CD4-positive, alpha-beta T cell (primary cell): ENCODE measurements at regions not wholly inside any gene's neighbourhood (a gene's known extent, or its start where the extent isn't known, plus 50 kb on each side); places are given as distances from the start of the nearest gene placed in this dataset.

Experiments
- ATAC-seq: fragments of 200-7000 bp; cut with Tn5 transposase; one replicate; pipeline ENCODE4 v1.10.0; 2022; ENCODE audit warnings: mild to moderate bottlenecking; ENCODE audit not compliant: poor library complexity
- CTCF ChIA-PET: fragments of 350-600 bp; sonication (Branson Sonifier 250); formaldehyde crosslinking; loops from one replicate; lab custom pipeline; 2021; ENCODE audit warnings: antibody characterized with exemption, inconsistent platforms; lab: Charles Lee
- POLR2A ChIA-PET: fragments of 350-600 bp; sonication (Branson Sonifier 250); formaldehyde crosslinking; loops from one replicate; lab custom pipeline; 2021; ENCODE audit warnings: antibody characterized with exemption, inconsistent platforms; lab: Charles Lee
- DNase-seq, 14 experiments: peaks; one replicate each; pipeline ENCODE4 v3.0.0-alpha.2; 2013 to 2020; ENCODE audit warnings: mixed read lengths in 2 of 14
- H3K27ac ChIP-seq, 2 donors: one replicate each; pipeline versions ENCODE4 v1.5.1 to v1.7.0; 2013; ENCODE audit warnings: low read length in 2 of 2, low read depth in 1 of 2, mild to moderate bottlenecking in 1 of 2
- H3K27me3 ChIP-seq, 2 experiments: 1 replicate in 1 of 2; 2 replicates in 1 of 2; pipeline versions ENCODE4 v1.6.1 to v1.7.0; 2013; ENCODE audit warnings: low read length in 2 of 2, control low read depth in 1 of 2, mild to moderate bottlenecking in 1 of 2, moderate library complexity in 1 of 2; ENCODE audit not compliant: insufficient read depth in 2 of 2, control insufficient read depth in 1 of 2
- H3K36me3 ChIP-seq: one replicate; pipeline ENCODE4 v1.6.1; 2013; ENCODE audit warnings: low read length, control low read depth; ENCODE audit not compliant: insufficient read depth
- H3K4me1 ChIP-seq: one replicate; pipeline ENCODE4 v1.6.1; 2013; ENCODE audit warnings: low read length, control low read depth; ENCODE audit not compliant: insufficient read depth
- H3K4me3 ChIP-seq: one replicate; pipeline ENCODE4 v1.5.1; 2013; ENCODE audit warnings: mild to moderate bottlenecking, low read length, moderate library complexity
- H3K9me3 ChIP-seq, 2 experiments: 1 replicate in 1 of 2; 2 replicates in 1 of 2; pipeline versions ENCODE4 v1.6.1 to v1.7.0; 2013; ENCODE audit warnings: low read length in 2 of 2, mild to moderate bottlenecking in 2 of 2, control low read depth in 1 of 2, moderate library complexity in 1 of 2; ENCODE audit not compliant: control insufficient read depth in 1 of 2, insufficient read depth in 1 of 2
- H3K27ac Mint-ChIP-seq: one replicate; pipeline ENCODE4 v1.8.0; 2020; ENCODE audit warnings: mixed read lengths
- H3K27me3 Mint-ChIP-seq: one replicate; pipeline ENCODE4 v1.8.0; 2021; ENCODE audit warnings: mixed read lengths
- H3K36me3 Mint-ChIP-seq: one replicate; pipeline ENCODE4 v1.8.0; 2021; ENCODE audit warnings: low read depth, mixed read lengths
- H3K4me1 Mint-ChIP-seq: one replicate; pipeline ENCODE4 v1.8.0; 2021; ENCODE audit warnings: low read depth, mixed read lengths
- H3K4me3 Mint-ChIP-seq: one replicate; pipeline ENCODE4 v1.8.0; 2020; ENCODE audit warnings: mild to moderate bottlenecking, mixed read lengths
- H3K9me3 Mint-ChIP-seq: one replicate; pipeline ENCODE4 v1.8.0; 2020; ENCODE audit warnings: mixed read lengths
- CTCF ChIP-seq: fragments of 200-600 bp; IDR thresholded peaks from one replicate; pipeline ENCODE4 v1.8.0; 2022; ENCODE audit warnings: antibody characterized with exemption, mild to moderate bottlenecking
- intact Hi-C, 2 experiments: fragments of 100-400 bp; cut with DNase I in 1 of 2; cut with micrococcal nuclease in 1 of 2; formaldehyde crosslinking; loops; one replicate each; pipeline versions ENCODE4 v1.15.1 to v1.9.0; 2023 to 2025; cut with DNase I, micrococcal nuclease

- Histone ChIP-seq H3K27me3 (no peaks in the 10 kb centered on the region), H3K9me3 (no peaks in the 10 kb centered on the region), H3K4me1 (no peaks in the 10 kb centered on the region), H3K36me3 (no peaks in the 10 kb centered on the region), H3K4me3 (no peak overlapping the region), H3K27ac (no peak overlapping the region)
- no peak for TF ChIP-seq CTCF
- Mint-ChIP-seq H3K4me1 (no peaks in the 10 kb centered on the region), H3K36me3 (no peaks in the 10 kb centered on the region), H3K9me3 (peaks cover 5% of the 10 kb centered on the region), H3K27ac (no peak overlapping the region), H3K27me3 (no peaks in the 10 kb centered on the region), H3K4me3 (no peak overlapping the region)
- ChIA-PET POLR2A (no interaction called here), CTCF (no interaction called here)
- intact Hi-C loops = no loop called here
- no peak for DNase-seq
- ATAC-seq = no peak
Measured at GRCh38 chr2:142315346-142315745, 184.5 kb upstream of the LRP1B start.

GRCh38 chr2:142314164-142314563 lies 183.3 kb upstream of the LRP1B start:
- intact Hi-C loops = no loop called here
- TF ChIP-seq CTCF = no peak
- H3K9me3 Mint-ChIP-seq = peaks cover 5% of the 10 kb centered on the region
- ChIA-PET POLR2A (no interaction called here), CTCF (no interaction called here)
- Histone ChIP-seq H3K27ac (no peak overlapping the region), H3K27me3 (no peaks in the 10 kb centered on the region), H3K36me3 (no peaks in the 10 kb centered on the region), H3K4me3 (no peak overlapping the region), H3K4me1 (no peaks in the 10 kb centered on the region), H3K9me3 (no peaks in the 10 kb centered on the region)
- H3K27me3 Mint-ChIP-seq = no peaks in the 10 kb centered on the region
- H3K36me3 Mint-ChIP-seq = no peaks in the 10 kb centered on the region
- DNase-seq = no peak
- H3K4me3 Mint-ChIP-seq = no peak overlapping the region
- H3K27ac Mint-ChIP-seq = no peak overlapping the region
- no peaks in the 10 kb centered on the region for H3K4me1 Mint-ChIP-seq
- no peak for ATAC-seq

GRCh38 chr2:142310530-142310929 lies 179.7 kb upstream of the LRP1B start:
- no peaks in the 10 kb centered on the region for H3K27me3 Mint-ChIP-seq
- Histone ChIP-seq H3K4me1 (no peaks in the 10 kb centered on the region), H3K36me3 (no peaks in the 10 kb centered on the region), H3K9me3 (no peaks in the 10 kb centered on the region), H3K27ac (no peak overlapping the region), H3K4me3 (no peak overlapping the region), H3K27me3 (no peaks in the 10 kb centered on the region)
- no peak for ATAC-seq
- H3K4me1 Mint-ChIP-seq = no peaks in the 10 kb centered on the region
- no peak for TF ChIP-seq CTCF
- CTCF ChIA-PET = no interaction called here
- DNase-seq = no peak
- no peak overlapping the region for H3K27ac Mint-ChIP-seq
- H3K9me3 Mint-ChIP-seq = peaks cover 5% of the 10 kb centered on the region
- POLR2A ChIA-PET = no interaction called here
- intact Hi-C loops = no loop called here
- no peaks in the 10 kb centered on the region for H3K36me3 Mint-ChIP-seq
- no peak overlapping the region for H3K4me3 Mint-ChIP-seq
